ENCODE measurements at regions not wholly inside any gene's neighbourhood (a gene's known extent, or its start where the extent isn't known, plus 50 kb on each side); places are given as distances from the start of the nearest gene placed in this dataset.
"Not testable (repeated sequence)": the region's sequence is repeated elsewhere in the genome, so short reads cannot be mapped to it uniquely, and the experiment has no call there.

DNA sequence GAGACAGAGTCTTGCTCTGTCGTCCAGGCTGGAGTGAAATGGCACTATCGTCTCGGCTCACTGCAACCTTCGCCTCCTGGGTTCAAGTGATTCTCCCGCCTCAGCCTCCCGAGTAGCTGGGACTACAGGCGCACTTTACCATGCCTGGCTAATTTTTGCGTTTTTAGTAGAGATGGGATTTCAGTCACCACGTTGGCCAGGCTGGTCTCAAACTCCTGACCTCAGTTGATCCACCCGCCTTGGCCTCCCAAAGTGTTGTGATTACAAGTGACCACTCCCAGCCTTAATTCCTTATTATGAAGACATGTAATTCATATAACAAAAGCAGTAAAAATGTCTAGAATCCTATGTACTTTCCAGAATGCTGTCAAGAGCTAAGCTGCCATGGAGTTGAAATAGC, 434.5 kb upstream of the ZNG1F start:
- DNase-seq (ENCODE audit: low read depth in 2 of 2), result not testable (repeated sequence)

DNA sequence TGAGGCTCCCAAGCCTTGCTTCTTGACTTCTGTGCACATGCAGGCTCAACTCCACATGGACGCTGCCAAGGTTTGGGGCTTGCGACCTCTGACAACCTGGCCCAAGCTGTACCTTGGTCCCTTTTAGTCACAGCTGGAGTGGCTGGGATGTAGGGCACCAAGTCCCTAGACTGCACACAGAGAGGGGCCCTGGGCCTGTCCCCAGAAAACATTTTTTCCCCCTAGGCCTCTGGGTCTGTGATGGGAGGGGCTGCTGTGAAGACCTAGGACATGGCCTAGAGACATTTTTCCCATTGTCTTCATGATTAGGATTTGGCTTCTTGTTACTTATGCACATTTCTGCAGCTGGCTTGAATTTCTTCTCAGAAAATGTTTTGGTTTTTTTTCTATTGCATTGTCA, 430.1 kb upstream of the ZNG1F start:
- not testable (repeated sequence) for DNase-seq (ENCODE audit: low read depth in 2 of 2)

DNA sequence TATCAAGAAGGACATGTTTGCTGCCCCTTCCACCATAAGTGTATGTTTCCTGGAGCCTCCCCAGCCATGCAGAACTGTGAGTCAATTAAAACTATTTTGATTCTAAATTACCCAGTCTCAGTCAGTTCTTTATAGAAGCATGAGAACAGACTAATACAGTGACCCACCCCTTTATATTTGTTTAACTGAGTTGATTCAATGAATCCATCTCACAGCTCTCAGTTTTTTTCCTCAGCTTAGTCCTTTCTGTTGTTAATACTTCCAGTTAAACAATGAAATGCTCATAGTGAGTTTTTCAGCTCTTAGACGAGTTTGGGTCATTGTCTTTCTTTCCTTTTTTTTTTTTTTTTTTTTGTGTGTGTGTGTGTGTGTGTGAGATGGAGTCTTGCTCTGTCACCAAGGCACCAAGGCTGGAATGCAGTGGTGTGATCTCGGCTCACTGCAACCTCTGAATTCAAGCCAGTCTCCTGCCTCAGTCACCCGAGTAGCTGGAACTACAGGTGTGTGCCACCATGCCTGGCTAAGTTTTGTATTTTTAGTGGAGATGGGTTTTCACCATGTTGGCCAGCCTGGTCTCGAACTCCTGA, 417.9 kb upstream of the ZNG1F start:
- not testable (repeated sequence) for DNase-seq (ENCODE audit: low read depth in 2 of 2)

DNA sequence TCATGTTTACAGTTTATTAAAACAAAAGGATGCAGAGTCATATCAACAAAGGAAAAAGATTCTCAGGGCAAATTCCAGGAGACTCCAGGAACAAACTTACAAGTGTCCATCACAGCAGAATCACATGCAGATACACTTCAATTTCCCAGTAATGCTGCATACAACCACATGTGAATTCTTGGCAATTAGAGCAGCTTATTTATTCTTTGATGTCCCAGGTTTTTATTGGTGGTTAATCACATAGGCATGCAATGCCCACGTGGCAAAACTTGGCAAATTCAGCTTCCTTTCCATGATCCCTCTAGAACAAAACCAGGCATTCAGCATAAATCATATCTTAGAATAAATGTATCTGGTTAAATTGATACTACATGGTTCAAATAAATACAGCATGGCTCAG, 376.5 kb upstream of the ZNG1F start:
- not testable (repeated sequence) for DNase-seq (ENCODE audit: low read depth in 2 of 2)
